Caco-2 (cell line): ENCODE measurements at regions not wholly inside any gene's neighbourhood (a gene's known extent, or its start where the extent isn't known, plus 50 kb on each side); places are given as distances from the start of the nearest gene placed in this dataset.

Experiments used
- BruUV-seq: library from RNA; stranded (reverse); fragments of 400-500 nt; replicated peaks from 2 replicates; lab custom pipeline; 2021; lab: Mats Ljungman, UMichigan
- CTCF ChIA-PET: fragments of 300-600 bp; sonication (Branson Sonifier 250); formaldehyde crosslinking; loops from one replicate; lab custom pipeline; 2022; ENCODE audit warnings: antibody characterized with exemption; lab: Charles Lee
- POLR2A ChIA-PET: fragments of 300-600 bp; sonication (Branson Sonifier 250); formaldehyde crosslinking; loops from one replicate; lab custom pipeline; 2022; ENCODE audit warnings: antibody characterized with exemption; lab: Charles Lee
- DNase-seq, 2 experiments: peaks; one replicate each; pipeline versions ENCODE4 v3.0.0 to v3.0.0-alpha.2; 2020 to 2022
- H3K27me3 ChIP-seq: replicated peaks from 2 replicates; pipeline ENCODE4 v1.6.0; 2011; ENCODE audit warnings: low read length; ENCODE audit not compliant: control insufficient read depth, insufficient read depth
- H3K36me3 ChIP-seq: 2 replicates; pipeline ENCODE4 v1.5.1; 2011; ENCODE audit warnings: low read length; ENCODE audit not compliant: control insufficient read depth, insufficient read depth
- H3K4me1 ChIP-seq: fragments of 250-450 bp; sonication (Bioruptor Pico); 2 replicates; pipeline ENCODE4 v1.5.1; 2020; ENCODE audit warnings: mild to moderate bottlenecking
- H3K4me3 ChIP-seq: 2 replicates; pipeline ENCODE4 v1.5.1; 2011; ENCODE audit warnings: low read depth, mild to moderate bottlenecking, control low read depth, low read length
- H3K9me3 ChIP-seq: fragments of 250-450 bp; sonication (Bioruptor Pico); 2 replicates; pipeline ENCODE4 v1.5.1; 2020; ENCODE audit warnings: mild to moderate bottlenecking, moderate library complexity
- H3K27ac Mint-ChIP-seq: one replicate; pipeline ENCODE4 v1.8.0; 2022; ENCODE audit warnings: mixed read lengths; ENCODE audit not compliant: unreplicated experiment
- H3K27me3 Mint-ChIP-seq: one replicate; pipeline ENCODE4 v1.8.0; 2022; ENCODE audit warnings: mixed read lengths; ENCODE audit not compliant: insufficient read depth, unreplicated experiment
- H3K36me3 Mint-ChIP-seq: one replicate; pipeline ENCODE4 v1.8.0; 2022; ENCODE audit warnings: mild to moderate bottlenecking, mixed read lengths; ENCODE audit not compliant: insufficient read depth, unreplicated experiment
- H3K4me1 Mint-ChIP-seq: one replicate; pipeline ENCODE4 v1.8.0; 2022; ENCODE audit warnings: low read depth, mixed read lengths; ENCODE audit not compliant: unreplicated experiment
- H3K4me3 Mint-ChIP-seq: one replicate; pipeline ENCODE4 v1.8.0; 2022; ENCODE audit warnings: mild to moderate bottlenecking, moderate library complexity, mixed read lengths; ENCODE audit not compliant: unreplicated experiment
- H3K9me3 Mint-ChIP-seq: one replicate; pipeline ENCODE4 v1.8.0; 2022; ENCODE audit warnings: mixed read lengths; ENCODE audit not compliant: unreplicated experiment
- intact Hi-C: fragments of 100-400 bp; cut with micrococcal nuclease; formaldehyde crosslinking; loops from one replicate; pipeline ENCODE4 v1.10.0; 2022; ENCODE audit not compliant: unreplicated experiment
- TF ChIP-seq, protein P1 (sequence below), 2 experiments: fragments of 200-600 bp in 1 of 2; IDR thresholded peaks; 1 replicate in 1 of 2; 2 replicates in 1 of 2; pipeline versions ENCODE4 v1.5.1 to v1.8.0; 2011 to 2022; ENCODE audit warnings: antibody characterized with exemption in 1 of 2, control low read depth in 1 of 2, inconsistent platforms in 1 of 2, low read depth in 1 of 2, low read length in 1 of 2, mild to moderate bottlenecking in 1 of 2, moderate library complexity in 1 of 2; ENCODE audit not compliant: insufficient read depth in 1 of 2, severe bottlenecking in 1 of 2, unreplicated experiment in 1 of 2

DNA sequence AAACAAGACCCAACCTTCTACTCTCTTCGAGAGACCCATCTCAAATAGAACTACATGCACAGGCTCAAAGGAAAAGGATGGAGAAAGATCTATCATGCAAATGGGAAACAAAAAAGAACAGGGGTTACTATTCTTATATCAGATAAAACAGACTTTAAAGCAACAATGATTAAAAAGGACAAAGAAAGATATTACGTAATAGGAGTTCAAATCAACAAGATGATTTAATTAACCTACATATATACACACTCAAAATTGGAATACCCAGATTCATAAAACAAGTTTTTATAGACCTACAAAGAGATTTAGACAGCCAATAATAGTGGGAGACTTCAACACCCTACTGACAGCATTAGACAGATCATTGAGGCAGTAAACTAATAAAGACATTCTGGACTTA, 536.6 kb upstream of the RAG2 start:
- ChIA-PET CTCF (no interaction called here), POLR2A (no interaction called here)
- no peak for DNase-seq
- H3K4me3 Mint-ChIP-seq, result no peak overlapping the region
- Histone ChIP-seq H3K27me3 (no peaks in the 10 kb centered on the region), H3K9me3 (peaks cover 8% of the 10 kb centered on the region), H3K4me1 (no peaks in the 10 kb centered on the region), H3K4me3 (no peak overlapping the region), H3K36me3 (no peaks in the 10 kb centered on the region)
- H3K4me1 Mint-ChIP-seq, result no peaks in the 10 kb centered on the region
- H3K27ac Mint-ChIP-seq, result no peak overlapping the region
- H3K27me3 Mint-ChIP-seq, result no peaks in the 10 kb centered on the region
- intact Hi-C loops, result no loop called here
- TF ChIP-seq, protein P1, sequence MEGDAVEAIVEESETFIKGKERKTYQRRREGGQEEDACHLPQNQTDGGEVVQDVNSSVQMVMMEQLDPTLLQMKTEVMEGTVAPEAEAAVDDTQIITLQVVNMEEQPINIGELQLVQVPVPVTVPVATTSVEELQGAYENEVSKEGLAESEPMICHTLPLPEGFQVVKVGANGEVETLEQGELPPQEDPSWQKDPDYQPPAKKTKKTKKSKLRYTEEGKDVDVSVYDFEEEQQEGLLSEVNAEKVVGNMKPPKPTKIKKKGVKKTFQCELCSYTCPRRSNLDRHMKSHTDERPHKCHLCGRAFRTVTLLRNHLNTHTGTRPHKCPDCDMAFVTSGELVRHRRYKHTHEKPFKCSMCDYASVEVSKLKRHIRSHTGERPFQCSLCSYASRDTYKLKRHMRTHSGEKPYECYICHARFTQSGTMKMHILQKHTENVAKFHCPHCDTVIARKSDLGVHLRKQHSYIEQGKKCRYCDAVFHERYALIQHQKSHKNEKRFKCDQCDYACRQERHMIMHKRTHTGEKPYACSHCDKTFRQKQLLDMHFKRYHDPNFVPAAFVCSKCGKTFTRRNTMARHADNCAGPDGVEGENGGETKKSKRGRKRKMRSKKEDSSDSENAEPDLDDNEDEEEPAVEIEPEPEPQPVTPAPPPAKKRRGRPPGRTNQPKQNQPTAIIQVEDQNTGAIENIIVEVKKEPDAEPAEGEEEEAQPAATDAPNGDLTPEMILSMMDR (IDR thresholded peaks at IDR 0.05; ENCODE audit: insufficient read depth in 1 of 2, low read depth in 1 of 2, low read length in 1 of 2, severe bottlenecking in 1 of 2, unreplicated experiment in 1 of 2), result no peak
- BruUV-seq, result no TSS peak
- H3K36me3 Mint-ChIP-seq, result no peaks in the 10 kb centered on the region
- peaks cover 54% of the 10 kb centered on the region for H3K9me3 Mint-ChIP-seq

DNA sequence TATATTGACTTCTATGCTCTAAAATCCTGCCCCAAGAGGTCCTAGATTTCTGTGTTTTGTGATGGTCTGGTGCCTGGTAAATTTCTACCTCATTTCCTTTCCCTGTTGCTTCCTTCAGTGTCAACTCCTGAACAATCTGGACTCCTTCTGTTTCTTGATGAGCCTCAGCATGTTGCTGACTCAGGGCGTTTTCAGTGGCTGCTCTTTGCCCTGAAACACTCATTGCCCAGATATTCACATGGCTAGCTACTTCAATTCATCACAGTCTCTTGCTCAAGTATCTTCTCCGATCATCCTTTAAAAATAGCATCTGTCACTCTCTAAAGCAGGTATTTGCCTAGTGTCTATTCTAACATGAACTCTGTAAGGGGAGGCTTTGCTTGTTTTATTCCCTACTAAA, 526.3 kb upstream of the RAG2 start:
- no peak for DNase-seq
- no peaks in the 10 kb centered on the region for H3K36me3 Mint-ChIP-seq
- H3K4me3 ChIP-seq, result no peak overlapping the region
- no peaks in the 10 kb centered on the region for H3K36me3 ChIP-seq
- no peaks in the 10 kb centered on the region for H3K4me1 Mint-ChIP-seq
- intact Hi-C loops, result no loop called here
- H3K9me3 Mint-ChIP-seq, result peaks cover 6% of the 10 kb centered on the region
- TF ChIP-seq, protein P1 (IDR thresholded peaks at IDR 0.05; ENCODE audit: insufficient read depth in 1 of 2, low read depth in 1 of 2, low read length in 1 of 2, severe bottlenecking in 1 of 2, unreplicated experiment in 1 of 2), result no peak
- POLR2A ChIA-PET, result no interaction called here
- no peaks in the 10 kb centered on the region for H3K27me3 ChIP-seq
- H3K27me3 Mint-ChIP-seq, result no peaks in the 10 kb centered on the region
- H3K4me3 Mint-ChIP-seq, result no peak overlapping the region
- H3K9me3 ChIP-seq, result no peaks in the 10 kb centered on the region
- no peak overlapping the region for H3K27ac Mint-ChIP-seq
- CTCF ChIA-PET, result no interaction called here
- BruUV-seq, result no TSS peak
- H3K4me1 ChIP-seq, result no peaks in the 10 kb centered on the region

DNA sequence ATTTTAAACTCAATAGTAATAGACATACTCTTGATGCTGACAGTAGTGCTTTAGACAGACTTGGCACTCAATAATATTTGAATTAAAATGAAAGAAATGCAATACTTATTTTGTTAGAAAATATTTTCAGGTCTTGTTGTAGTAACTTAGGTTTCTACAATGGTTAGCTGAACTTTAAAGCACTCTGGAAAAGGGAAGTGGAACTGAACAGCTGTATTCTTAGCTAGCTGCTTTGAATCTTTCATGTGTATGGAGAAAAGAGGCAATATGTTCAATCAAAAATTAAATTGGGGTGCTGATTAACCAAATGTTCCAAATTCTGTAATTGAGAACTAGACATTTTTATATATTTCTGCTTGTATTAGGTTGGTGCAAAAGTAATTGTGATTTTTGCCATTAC, 517.9 kb upstream of the RAG2 start:
- no peaks in the 10 kb centered on the region for H3K4me1 ChIP-seq
- H3K4me3 Mint-ChIP-seq, result no peak overlapping the region
- POLR2A ChIA-PET, result no interaction called here
- H3K36me3 ChIP-seq, result no peaks in the 10 kb centered on the region
- H3K36me3 Mint-ChIP-seq, result no peaks in the 10 kb centered on the region
- no peak overlapping the region for H3K4me3 ChIP-seq
- TF ChIP-seq, protein P1 (IDR thresholded peaks at IDR 0.05; ENCODE audit: insufficient read depth in 1 of 2, low read depth in 1 of 2, low read length in 1 of 2, severe bottlenecking in 1 of 2, unreplicated experiment in 1 of 2), result no peak
- no peak overlapping the region for H3K27ac Mint-ChIP-seq
- H3K27me3 ChIP-seq, result no peaks in the 10 kb centered on the region
- no peaks in the 10 kb centered on the region for H3K9me3 ChIP-seq
- CTCF ChIA-PET, result no interaction called here
- no peak for DNase-seq
- H3K27me3 Mint-ChIP-seq, result no peaks in the 10 kb centered on the region
- intact Hi-C loops, result no loop called here
- H3K4me1 Mint-ChIP-seq, result no peaks in the 10 kb centered on the region
- BruUV-seq, result no TSS peak
- no peaks in the 10 kb centered on the region for H3K9me3 Mint-ChIP-seq
